ENCODE measurements at regions not wholly inside any gene's neighbourhood (a gene's known extent, or its start where the extent isn't known, plus 50 kb on each side); places are given as distances from the start of the nearest gene placed in this dataset.

DNA sequence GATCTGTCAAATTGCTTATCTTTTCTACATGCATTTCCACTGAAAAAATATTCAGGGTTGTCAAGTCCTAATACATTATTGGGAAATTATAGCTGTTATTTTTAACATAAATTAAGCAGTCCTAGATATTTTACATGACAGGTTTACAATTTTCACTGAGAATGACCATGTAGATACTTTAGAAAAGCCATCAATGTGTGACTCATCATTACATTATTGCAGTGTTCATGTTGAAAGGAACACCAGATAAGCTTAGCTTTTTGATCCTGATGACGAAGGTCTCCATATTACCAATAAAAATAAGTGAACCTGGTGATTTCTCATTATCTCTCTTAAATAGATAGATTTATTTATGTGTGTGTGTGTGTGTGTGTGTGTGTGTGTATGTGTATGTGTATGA, 529.5 kb upstream of the PCDH15 start:
- 78 to 86% methylated on average over 1 of the region's 1 CpG for WGBS, 2 donors
- Histone ChIP-seq H3K9ac (ENCODE audit: insufficient read depth in 1 of 2, low read length in 2 of 2) (no peak overlapping the region), H3K4me1 (ENCODE audit: control insufficient read depth in 5 of 5, insufficient read depth in 5 of 5, low read length in 5 of 5) (no peaks in the 10 kb centered on the region), H3K27me3 (ENCODE audit: control insufficient read depth in 3 of 3, insufficient read depth in 3 of 3, low read length in 2 of 3) (no peaks in the 10 kb centered on the region), H3K36me3 (ENCODE audit: control insufficient read depth in 4 of 4, insufficient read depth in 4 of 4, low read length in 4 of 4) (no peaks in the 10 kb centered on the region), H3K27ac (ENCODE audit: low read depth in 1 of 2, low read length in 1 of 2) (no peak overlapping the region), H3K4me3 (no peak overlapping the region), H3K9me3 (ENCODE audit: control insufficient read depth in 4 of 4, insufficient read depth in 3 of 4, low read length in 3 of 4) (no peaks in the 10 kb centered on the region)
- DNase-seq = no peak
- no peak for TF ChIP-seq CTCF (IDR thresholded peaks at IDR 0.05; ENCODE audit: control extremely low read depth, extremely low read depth)
- no peak for ATAC-seq (ENCODE audit: insufficient read depth, low FRiP score)

GRCh38 chr10:55329796-55330195, 528.8 kb upstream of the PCDH15 start:
- DNase-seq (no peak), ATAC-seq (ENCODE audit: insufficient read depth, low FRiP score) (no peak)
- Histone ChIP-seq H3K27ac (ENCODE audit: low read depth in 1 of 2, low read length in 1 of 2) (no peak overlapping the region), H3K4me1 (ENCODE audit: control insufficient read depth in 5 of 5, insufficient read depth in 5 of 5, low read length in 5 of 5) (no peaks in the 10 kb centered on the region), H3K36me3 (ENCODE audit: control insufficient read depth in 4 of 4, insufficient read depth in 4 of 4, low read length in 4 of 4) (no peaks in the 10 kb centered on the region), H3K4me3 (no peak overlapping the region), H3K27me3 (ENCODE audit: control insufficient read depth in 3 of 3, insufficient read depth in 3 of 3, low read length in 2 of 3) (no peaks in the 10 kb centered on the region), H3K9me3 (ENCODE audit: control insufficient read depth in 4 of 4, insufficient read depth in 3 of 4, low read length in 3 of 4) (no peaks in the 10 kb centered on the region), H3K9ac (ENCODE audit: insufficient read depth in 1 of 2, low read length in 2 of 2) (no peak overlapping the region)
- TF ChIP-seq CTCF (IDR thresholded peaks at IDR 0.05; ENCODE audit: control extremely low read depth, extremely low read depth) = no peak

- Histone ChIP-seq H3K9me3 (ENCODE audit: control insufficient read depth in 4 of 4, insufficient read depth in 3 of 4, low read length in 3 of 4) (peaks cover 0 to 3% (median 0%) of the 10 kb centered on the region in 4 donors), H3K36me3 (ENCODE audit: control insufficient read depth in 4 of 4, insufficient read depth in 4 of 4, low read length in 4 of 4) (no peaks in the 10 kb centered on the region), H3K4me3 (no peak overlapping the region), H3K27me3 (ENCODE audit: control insufficient read depth in 3 of 3, insufficient read depth in 3 of 3, low read length in 2 of 3) (no peaks in the 10 kb centered on the region), H3K9ac (ENCODE audit: insufficient read depth in 1 of 2, low read length in 2 of 2) (no peak overlapping the region), H3K27ac (ENCODE audit: low read depth in 1 of 2, low read length in 1 of 2) (no peak overlapping the region), H3K4me1 (ENCODE audit: control insufficient read depth in 5 of 5, insufficient read depth in 5 of 5, low read length in 5 of 5) (no peaks in the 10 kb centered on the region)
- DNase-seq = no peak
- no peak for TF ChIP-seq CTCF (IDR thresholded peaks at IDR 0.05; ENCODE audit: control extremely low read depth, extremely low read depth)
- ATAC-seq (ENCODE audit: insufficient read depth, low FRiP score) = no peak
- WGBS, 2 donors = 83 to 100% methylated on average over 2 of the region's 2 CpGs
Observed at GRCh38 chr10:55320187-55320700, 519.2 kb upstream of the PCDH15 start.

Measured in lung (tissue), 11 donors.